OCI-LY7 (cell line): ENCODE measurements at regions not wholly inside any gene's neighbourhood (a gene's known extent, or its start where the extent isn't known, plus 50 kb on each side); places are given as distances from the start of the nearest gene placed in this dataset.

Experiments
- BruUV-seq: library from RNA; stranded (reverse); fragments of 400-500 nt; replicated peaks from 2 replicates; lab custom pipeline; 2021; lab: Mats Ljungman, UMichigan
- CTCF ChIA-PET: fragments of 300-600 bp; sonication (Branson Sonifier 250); formaldehyde crosslinking; loops from one replicate; lab custom pipeline; 2022; ENCODE audit warnings: antibody characterized with exemption; ENCODE audit not compliant: unreplicated experiment; lab: Charles Lee
- POLR2A ChIA-PET: fragments of 300-600 bp; sonication (Branson Sonifier 250); formaldehyde crosslinking; loops from one replicate; lab custom pipeline; 2022; ENCODE audit warnings: antibody characterized with exemption; lab: Charles Lee
- DNase-seq: peaks from one replicate; pipeline ENCODE4 v3.0.0-alpha.2; 2015; ENCODE audit warnings: low spot score
- H2AFZ ChIP-seq: fragments of 200-600 bp; sonication (generic), shearing (Covaris generic); 2 replicates; pipeline ENCODE4 v1.6.1; 2014; ENCODE audit warnings: mild to moderate bottlenecking, antibody characterized with exemption, low read length, moderate library complexity
- H3K27ac ChIP-seq: fragments of 200-600 bp; sonication (generic); 2 replicates; pipeline ENCODE4 v1.5.1; 2014; ENCODE audit warnings: mixed run types, low read depth, mild to moderate bottlenecking, moderate library complexity, low read length, inconsistent platforms; ENCODE audit not compliant: poor library complexity, severe bottlenecking
- H3K36me3 ChIP-seq: fragments of 200-600 bp; sonication (generic); 2 replicates; pipeline ENCODE4 v1.6.1; 2014; ENCODE audit warnings: mild to moderate bottlenecking, antibody characterized with exemption, low read length, moderate library complexity, mixed read lengths; ENCODE audit not compliant: insufficient read depth
- H3K4me1 ChIP-seq: fragments of 200-600 bp; sonication (generic); 2 replicates; pipeline ENCODE4 v1.5.1; 2014; ENCODE audit warnings: mild to moderate bottlenecking, low read length; ENCODE audit not compliant: insufficient read depth, poor library complexity, severe bottlenecking
- H3K4me2 ChIP-seq: fragments of 200-600 bp; sonication (generic); 2 replicates; pipeline ENCODE4 v1.6.1; 2014; ENCODE audit warnings: mild to moderate bottlenecking, low read length
- H3K4me3 ChIP-seq: fragments of 200-600 bp; sonication (generic); 2 replicates; pipeline ENCODE4 v1.5.1; 2014; ENCODE audit warnings: mild to moderate bottlenecking, low read depth, low read length; ENCODE audit not compliant: poor library complexity, severe bottlenecking
- H3K79me2 ChIP-seq: fragments of 200-600 bp; sonication (generic); 2 replicates; pipeline ENCODE4 v1.6.1; 2016; ENCODE audit warnings: low read depth, mild to moderate bottlenecking, low read length, moderate library complexity, mixed read lengths; ENCODE audit not compliant: insufficient read depth
- H3K9me2 ChIP-seq: fragments of 200-600 bp; sonication (generic); 2 replicates; pipeline ENCODE4 v1.6.1; 2016; ENCODE audit warnings: mild to moderate bottlenecking, low read length, mixed read lengths; ENCODE audit not compliant: insufficient read depth
- H3K9me3 ChIP-seq: fragments of 200-600 bp; sonication (generic); 2 replicates; pipeline ENCODE4 v1.6.1; 2014; ENCODE audit warnings: mild to moderate bottlenecking, mixed run types, low read length, mixed read lengths
- H4K20me1 ChIP-seq: fragments of 200-600 bp; sonication (generic); 2 replicates; pipeline ENCODE4 v1.6.1; 2014; ENCODE audit warnings: mild to moderate bottlenecking, antibody characterized with exemption, low read length, moderate library complexity, mixed read lengths; ENCODE audit not compliant: insufficient read depth
- CTCF ChIP-seq: fragments of 200-600 bp; sonication (generic); conservative IDR thresholded peaks from 2 replicates; pipeline ENCODE4 v1.5.1; 2014; ENCODE audit warnings: mild to moderate bottlenecking, antibody characterized with exemption, low read length, moderate library complexity, mixed read lengths
- EZH2phosphoT487 ChIP-seq: fragments of 200-600 bp; sonication (generic); IDR thresholded peaks from 2 replicates; pipeline ENCODE4 v1.6.1; 2018; ENCODE audit warnings: low read depth, borderline replicate concordance, mild to moderate bottlenecking, mixed run types, antibody characterized with exemption, low read length, moderate library complexity, mixed read lengths
- intact Hi-C: fragments of 100-400 bp; cut with micrococcal nuclease; formaldehyde crosslinking; loops from one replicate; pipeline ENCODE4 v1.10.0; 2022; ENCODE audit not compliant: unreplicated experiment

GRCh38 chr14:22099942-22100763 is 426.5 kb upstream of the OR4E1 start:
- intact Hi-C loops: no loop called here
- Histone ChIP-seq H3K27ac (no peak overlapping the region), H4K20me1 (no peaks in the 10 kb centered on the region), H3K4me1 (no peaks in the 10 kb centered on the region), H3K36me3 (no peaks in the 10 kb centered on the region), H3K4me3 (no peak overlapping the region), H3K4me2 (no peak overlapping the region), H2AFZ (no peak overlapping the region), H3K9me2 (no peaks in the 10 kb centered on the region), H3K79me2 (no peaks in the 10 kb centered on the region), H3K9me3 (no peaks in the 10 kb centered on the region)
- peak; percentile 52 for DNase-seq
- no TSS peak for BruUV-seq
- POLR2A ChIA-PET: no interaction called here
- CTCF ChIA-PET: no interaction called here
- TF ChIP-seq EZH2phosphoT487 (no peak), CTCF (peak; percentile 76)

DNA sequence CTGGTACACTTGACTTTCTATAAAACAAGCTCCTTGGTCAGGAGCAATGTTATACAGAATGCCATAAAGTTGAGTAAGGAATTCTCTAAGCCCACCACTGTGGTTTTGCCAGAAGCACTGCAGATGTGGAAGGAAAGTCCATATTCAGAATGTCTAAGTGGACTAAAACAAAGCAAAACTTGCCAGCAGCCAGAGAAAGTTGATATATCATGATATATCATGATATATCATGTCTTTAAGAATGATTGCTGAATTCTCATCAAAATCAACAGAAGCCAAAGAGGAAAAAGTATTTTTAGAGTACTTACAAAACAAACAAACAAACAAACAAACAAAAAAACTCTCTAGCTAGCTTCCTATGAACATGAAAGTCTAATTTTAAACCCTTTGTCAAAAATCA is 424.8 kb upstream of the OR4E1 start:
- BruUV-seq: no TSS peak
- Histone ChIP-seq H2AFZ (no peak overlapping the region), H3K9me2 (no peaks in the 10 kb centered on the region), H3K36me3 (no peaks in the 10 kb centered on the region), H3K4me1 (no peaks in the 10 kb centered on the region), H3K4me3 (no peak overlapping the region), H4K20me1 (no peaks in the 10 kb centered on the region), H3K4me2 (no peak overlapping the region), H3K27ac (no peak overlapping the region), H3K9me3 (no peaks in the 10 kb centered on the region), H3K79me2 (no peaks in the 10 kb centered on the region)
- TF ChIP-seq EZH2phosphoT487 (no peak), CTCF (no peak)
- ChIA-PET POLR2A (no interaction called here), CTCF (no interaction called here)
- DNase-seq: no peak
- intact Hi-C loops: no loop called here

DNA sequence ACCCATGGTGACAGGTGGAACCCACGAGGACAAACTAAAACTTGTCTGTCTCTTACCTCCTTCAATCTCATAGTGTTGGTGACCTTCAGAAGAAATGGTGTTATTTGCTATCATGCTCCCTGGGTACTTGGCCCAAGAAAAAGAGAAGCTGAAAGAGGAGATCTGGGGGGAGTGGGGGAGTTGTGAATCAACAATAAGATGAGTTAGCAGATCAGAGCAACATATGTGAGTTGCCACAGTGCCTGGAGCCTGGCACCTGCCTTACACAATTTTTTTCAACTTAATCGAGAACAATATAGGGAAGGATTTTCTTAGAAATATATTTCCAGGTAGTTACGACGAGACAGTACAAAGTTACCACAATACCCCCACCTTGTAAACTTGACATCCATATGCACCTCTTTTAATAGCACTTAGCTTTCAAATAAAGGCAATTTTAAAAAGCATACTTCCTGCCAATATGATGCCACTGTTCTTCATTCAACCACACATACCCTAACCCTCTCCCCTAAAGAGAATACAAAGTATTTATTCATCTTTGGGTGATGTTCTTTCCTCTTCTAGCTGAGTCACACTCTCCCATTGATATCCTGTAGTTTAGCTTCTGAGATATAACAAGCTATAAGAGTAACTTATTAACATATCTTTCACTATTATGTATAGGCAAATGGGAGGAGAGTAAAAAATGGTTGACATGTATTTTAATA is 424.1 kb upstream of the OR4E1 start:
- DNase-seq: no peak
- Histone ChIP-seq H3K27ac (no peak overlapping the region), H3K9me2 (no peaks in the 10 kb centered on the region), H3K36me3 (no peaks in the 10 kb centered on the region), H4K20me1 (no peaks in the 10 kb centered on the region), H3K9me3 (no peaks in the 10 kb centered on the region), H3K4me1 (no peaks in the 10 kb centered on the region), H3K79me2 (no peaks in the 10 kb centered on the region), H3K4me2 (no peak overlapping the region), H3K4me3 (no peak overlapping the region), H2AFZ (no peak overlapping the region)
- ChIA-PET CTCF (no interaction called here), POLR2A (interaction anchor here (1.3 kb wide), 1 partner anchor 9 kb away, joined by 3 read pairs; no protein-coding TSS in a partner anchor)
- no peak for TF ChIP-seq EZH2phosphoT487
- no peak for TF ChIP-seq CTCF
- no TSS peak for BruUV-seq
- intact Hi-C loops: no loop called here
